ENCODE measurements at regions not wholly inside any gene's neighbourhood (a gene's known extent, or its start where the extent isn't known, plus 50 kb on each side); places are given as distances from the start of the nearest gene placed in this dataset.

DNA sequence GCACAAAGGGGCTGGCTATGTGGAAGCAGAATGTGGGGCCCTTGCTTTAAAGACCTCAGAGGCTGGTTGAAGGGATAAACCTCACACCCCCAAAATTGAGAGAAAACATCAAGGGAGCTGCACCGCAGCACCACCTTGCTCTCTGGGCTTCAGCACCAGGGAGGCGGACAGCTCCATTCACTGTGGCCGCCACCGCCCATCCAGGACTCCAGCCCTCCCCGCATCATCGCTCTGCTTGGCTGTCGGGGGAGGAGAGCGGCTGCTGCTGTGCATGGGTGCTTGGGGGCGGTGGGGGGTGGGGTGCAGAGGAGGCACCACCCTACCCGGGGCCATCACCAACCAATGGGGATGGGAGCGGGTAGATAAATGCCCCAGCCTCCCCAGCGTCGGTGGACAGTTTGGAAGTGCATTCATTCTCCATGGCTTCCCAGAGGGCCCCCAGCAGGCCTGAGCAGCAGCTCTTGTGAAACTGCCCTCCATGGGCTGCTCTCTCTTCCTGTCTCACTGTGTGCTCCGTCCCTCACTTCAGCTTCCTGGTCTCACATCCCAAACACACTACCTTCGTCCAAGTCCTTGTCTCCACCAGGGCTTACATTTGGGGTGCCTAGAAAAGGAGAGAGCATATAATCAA, 75.7 kb upstream of the BHLHE23 start:
- DNase-seq (ENCODE audit: low read depth) = peak; percentile 54
- in situ Hi-C loops (cut with HindIII; ENCODE audit: low pct_unique_long_range_greater_than_20kb, low sequenced_read_pairs) = no loop called here

- in situ Hi-C loops (cut with HindIII; ENCODE audit: low pct_unique_long_range_greater_than_20kb, low sequenced_read_pairs) = no loop called here
- no peak for DNase-seq (ENCODE audit: low read depth)
Measured at GRCh38 chr20:63081831-63082230, 75.1 kb upstream of the BHLHE23 start.

- in situ Hi-C loops (cut with HindIII; ENCODE audit: low pct_unique_long_range_greater_than_20kb, low sequenced_read_pairs) = no loop called here
- no peak for DNase-seq (ENCODE audit: low read depth)
Measured at GRCh38 chr20:63081351-63081750, 74.6 kb upstream of the BHLHE23 start.

- in situ Hi-C loops (cut with HindIII; ENCODE audit: low pct_unique_long_range_greater_than_20kb, low sequenced_read_pairs) = no loop called here
- no peak for DNase-seq (ENCODE audit: low read depth)
Measured at GRCh38 chr20:63080811-63081210, 74.0 kb upstream of the BHLHE23 start.

- in situ Hi-C loops (cut with HindIII; ENCODE audit: low pct_unique_long_range_greater_than_20kb, low sequenced_read_pairs) = no loop called here
- DNase-seq (ENCODE audit: low read depth) = no peak
Measured at GRCh38 chr20:63080411-63080810, 73.6 kb upstream of the BHLHE23 start.

DNA sequence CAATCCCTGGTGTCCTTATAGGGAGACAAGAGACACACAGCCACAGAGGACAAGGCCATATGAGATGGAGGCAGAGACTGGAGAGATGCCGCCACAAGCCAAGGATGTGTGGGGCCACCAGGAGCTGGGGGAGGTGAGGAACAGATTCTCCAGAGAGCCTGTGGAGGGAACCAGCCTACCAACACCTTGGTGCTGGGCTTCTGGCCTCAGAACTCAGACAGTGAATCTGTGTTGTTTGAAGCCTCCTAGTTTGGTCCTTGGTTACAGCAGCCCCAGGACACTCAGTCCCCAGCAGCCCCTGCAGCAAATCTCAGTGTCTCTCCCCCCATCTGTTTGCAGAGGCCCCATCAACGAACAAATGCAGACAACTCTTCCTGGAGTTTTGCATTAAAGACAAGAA, 73.2 kb upstream of the BHLHE23 start:
- no peak for DNase-seq (ENCODE audit: low read depth)
- in situ Hi-C loops (cut with HindIII; ENCODE audit: low pct_unique_long_range_greater_than_20kb, low sequenced_read_pairs) = no loop called here

DNA sequence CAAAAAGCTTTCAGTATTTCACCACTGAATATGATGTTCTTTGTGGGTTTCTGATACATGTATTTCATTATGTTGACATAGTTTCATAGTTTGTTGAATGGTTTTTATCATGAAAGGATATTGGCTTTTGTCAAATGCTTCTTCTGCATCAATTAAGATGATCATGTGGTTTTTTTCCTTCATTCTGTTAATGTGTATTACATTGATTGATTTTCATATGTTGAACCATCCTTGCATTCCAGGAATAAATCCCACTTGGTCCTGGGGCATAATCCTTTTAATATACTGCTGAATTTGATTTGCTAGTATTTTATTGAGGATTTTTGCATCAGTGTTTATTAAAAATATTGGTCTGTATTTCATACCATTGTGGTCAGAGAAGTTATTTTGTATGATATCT, 70.9 kb upstream of the BHLHE23 start:
- no peak for DNase-seq (ENCODE audit: low read depth)
- in situ Hi-C loops (cut with HindIII; ENCODE audit: low pct_unique_long_range_greater_than_20kb, low sequenced_read_pairs) = no loop called here

DNA sequence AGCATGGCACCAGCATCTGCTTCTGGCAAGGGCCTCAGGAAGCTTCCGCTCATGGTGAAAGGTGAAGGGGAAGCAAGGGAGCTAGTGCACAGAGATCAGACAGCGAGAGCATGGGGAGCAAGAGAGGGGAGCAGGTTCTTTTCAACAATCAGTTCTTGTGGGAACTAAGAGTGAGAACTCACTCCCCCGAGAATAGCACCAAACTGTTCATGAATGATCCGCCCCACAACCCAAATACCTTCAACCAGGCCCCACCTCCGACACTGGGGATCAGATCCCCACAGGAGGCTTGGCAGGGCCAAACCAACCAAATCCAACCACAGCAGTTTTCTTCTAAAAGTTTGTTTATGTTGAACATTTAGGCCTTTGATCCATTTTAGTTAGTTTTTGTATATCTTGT, 69.7 kb upstream of the BHLHE23 start:
- no peak for DNase-seq (ENCODE audit: low read depth)
- in situ Hi-C loops (cut with HindIII; ENCODE audit: low pct_unique_long_range_greater_than_20kb, low sequenced_read_pairs) = no loop called here

- in situ Hi-C loops (cut with HindIII; ENCODE audit: low pct_unique_long_range_greater_than_20kb, low sequenced_read_pairs) = no loop called here
- no peak for DNase-seq (ENCODE audit: low read depth)
Measured at GRCh38 chr20:63074631-63075030, 67.9 kb upstream of the BHLHE23 start.

GRCh38 chr20:63074182-63074581, 67.4 kb upstream of the BHLHE23 start:
- in situ Hi-C loops (cut with HindIII; ENCODE audit: low pct_unique_long_range_greater_than_20kb, low sequenced_read_pairs) = no loop called here
- DNase-seq (ENCODE audit: low read depth) = no peak

DNA sequence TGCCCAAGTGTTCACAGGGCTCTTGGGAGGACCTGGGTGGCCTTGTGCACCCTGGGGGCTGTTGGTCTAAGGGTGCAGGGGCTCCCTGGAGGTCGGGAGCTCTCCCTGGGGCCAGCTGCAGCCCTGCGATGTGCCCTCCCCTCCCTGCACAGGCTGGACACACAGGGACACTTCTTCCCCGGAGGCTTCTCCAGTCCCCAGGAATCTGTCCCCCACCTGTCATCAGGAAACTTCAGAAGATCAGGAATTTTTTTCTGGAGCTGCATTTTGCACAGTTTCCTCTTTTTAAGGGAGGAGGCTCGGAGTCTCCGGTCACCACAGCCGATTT, 66.9 kb upstream of the BHLHE23 start:
- no peak for DNase-seq (ENCODE audit: low read depth)
- in situ Hi-C loops (cut with HindIII; ENCODE audit: low pct_unique_long_range_greater_than_20kb, low sequenced_read_pairs) = no loop called here

GRCh38 chr20:63072991-63073737, 66.4 kb upstream of the BHLHE23 start:
- in situ Hi-C loops (cut with HindIII; ENCODE audit: low pct_unique_long_range_greater_than_20kb, low sequenced_read_pairs) = no loop called here
- no peak for DNase-seq (ENCODE audit: low read depth)

- in situ Hi-C loops (cut with HindIII; ENCODE audit: low pct_unique_long_range_greater_than_20kb, low sequenced_read_pairs) = no loop called here
- no peak for DNase-seq (ENCODE audit: low read depth)
Measured at GRCh38 chr20:63072231-63072791, 65.5 kb upstream of the BHLHE23 start.

DNA sequence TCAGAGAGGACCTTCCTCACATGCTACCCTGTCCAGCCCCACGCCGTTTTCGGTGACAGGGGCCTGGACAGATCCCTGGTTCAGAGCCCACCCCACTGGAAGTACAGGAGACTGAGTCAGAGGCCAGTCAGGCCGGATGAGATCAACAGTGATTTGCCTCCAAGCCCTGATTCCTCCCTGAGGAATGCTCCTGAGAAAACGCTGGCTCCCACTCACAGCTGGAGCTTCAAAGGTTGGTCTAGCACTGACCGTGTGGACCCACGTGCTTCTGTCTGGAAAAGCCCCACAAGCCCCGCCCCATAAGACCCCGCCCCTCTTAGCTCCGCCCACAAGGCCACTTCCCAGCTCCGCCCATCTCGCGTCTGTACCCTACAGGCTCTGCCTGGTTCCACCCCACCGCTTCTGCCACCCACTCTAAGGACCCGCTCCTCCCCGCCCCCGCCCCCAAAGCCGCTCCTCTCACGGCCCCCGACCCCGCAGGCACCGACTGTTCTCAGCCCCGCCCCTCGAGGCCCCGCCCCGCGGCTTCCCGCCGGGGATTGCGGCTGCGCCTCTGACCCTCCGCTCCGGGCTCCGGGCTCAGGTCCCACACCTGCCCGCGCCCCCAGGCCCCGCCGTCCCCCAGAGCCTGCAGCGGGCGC, 64.9 kb upstream of the BHLHE23 start:
- DNase-seq (ENCODE audit: low read depth) = peak; percentile 49

GRCh38 chr20:63070771-63071540, 64.2 kb upstream of the BHLHE23 start:
- in situ Hi-C loops (cut with HindIII; ENCODE audit: low pct_unique_long_range_greater_than_20kb, low sequenced_read_pairs) = no loop called here
- no peak for DNase-seq (ENCODE audit: low read depth)

More for the DNA sequence above, 64.9 kb upstream of the BHLHE23 start:
- in situ Hi-C loops (cut with HindIII; ENCODE audit: low pct_unique_long_range_greater_than_20kb, low sequenced_read_pairs) = no loop called here

GRCh38 chr20:63070301-63070625, 63.5 kb upstream of the BHLHE23 start:
- DNase-seq (ENCODE audit: low read depth) = no peak
- in situ Hi-C loops (cut with HindIII; ENCODE audit: low pct_unique_long_range_greater_than_20kb, low sequenced_read_pairs) = no loop called here

DNA sequence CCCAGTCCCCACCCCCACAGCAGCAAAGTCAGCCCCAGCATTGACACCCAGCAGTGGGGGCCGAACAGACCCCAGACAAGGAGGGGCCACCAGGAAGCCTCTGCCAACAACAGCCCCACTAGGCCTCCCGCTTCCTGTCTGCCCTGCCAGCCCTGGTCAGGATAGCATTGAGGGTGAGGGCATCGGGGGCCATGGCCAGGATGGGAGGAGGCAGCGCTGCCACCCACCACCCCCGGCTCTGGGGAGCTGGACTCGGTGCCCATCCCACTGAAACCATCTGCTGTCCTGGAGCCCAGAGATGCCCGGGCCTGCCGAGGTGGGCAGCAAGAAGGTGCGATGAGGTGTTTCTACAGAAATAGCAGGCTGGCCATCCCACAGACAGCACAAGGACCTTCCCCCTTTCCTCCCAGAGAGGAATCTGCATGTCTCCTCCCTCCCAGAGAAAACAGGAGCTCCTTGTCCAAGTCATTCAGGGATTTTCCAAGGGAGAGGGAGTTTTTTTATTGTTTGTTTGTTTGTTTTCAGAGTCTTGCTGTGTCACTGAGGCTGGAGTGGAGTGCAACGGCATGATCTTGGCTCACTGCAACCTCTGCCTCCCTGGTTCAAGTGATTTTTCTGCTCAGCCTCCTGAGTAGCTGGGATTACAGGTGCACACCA, 62.1 kb upstream of the BHLHE23 start:
- in situ Hi-C loops (cut with HindIII; ENCODE audit: low pct_unique_long_range_greater_than_20kb, low sequenced_read_pairs) = no loop called here
- peak; percentile 78 for DNase-seq (ENCODE audit: low read depth)

DNA sequence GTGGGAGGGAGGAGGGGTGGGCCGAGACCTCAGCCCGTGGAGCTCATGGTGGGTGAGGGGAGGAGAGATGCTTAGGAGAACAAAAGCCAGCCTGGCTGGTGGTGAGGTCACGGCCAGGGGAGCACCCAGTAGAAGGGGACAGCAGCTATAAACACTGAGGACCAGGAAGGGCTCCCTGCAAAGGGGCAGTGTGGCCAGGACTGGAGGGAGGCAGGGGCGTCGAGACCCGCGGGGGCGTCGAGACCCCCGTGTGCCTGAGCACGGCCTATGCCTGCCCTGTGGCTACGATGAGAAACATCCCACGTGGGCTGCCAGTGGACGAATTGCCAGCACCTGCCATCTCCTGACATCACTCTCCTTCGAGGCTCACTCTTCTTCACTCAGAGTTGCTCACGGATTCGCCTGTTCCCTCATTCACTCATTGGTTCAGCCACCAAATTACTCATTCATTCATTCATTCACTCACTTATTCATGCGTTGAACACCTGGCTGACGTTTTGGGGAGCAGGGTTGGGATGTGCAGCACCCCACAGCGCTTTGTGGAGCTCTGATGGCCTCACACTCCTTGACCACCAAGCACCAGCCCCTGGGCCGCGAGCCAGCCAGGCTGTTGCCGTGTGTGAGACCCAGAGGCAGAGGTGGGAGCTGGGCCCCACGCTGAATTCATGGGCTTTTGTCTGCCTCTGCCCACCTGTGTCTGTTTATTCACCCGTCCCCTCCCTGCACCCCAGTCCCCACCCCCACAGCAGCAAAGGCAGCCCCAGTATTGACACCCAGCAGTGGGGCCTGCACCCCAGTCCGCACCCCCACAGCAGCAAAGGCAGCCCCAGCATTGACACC, 61.2 kb upstream of the BHLHE23 start:
- in situ Hi-C loops (cut with HindIII; ENCODE audit: low pct_unique_long_range_greater_than_20kb, low sequenced_read_pairs) = no loop called here
- DNase-seq (ENCODE audit: low read depth) = no peak
